Midbrain (tissue), 1 donor: ENCODE measurements at regions not wholly inside any gene's neighbourhood (a gene's known extent, or its start where the extent isn't known, plus 50 kb on each side); places are given as distances from the start of the nearest gene placed in this dataset.

ENCODE experiments used
- DNase-seq: peaks from one replicate; lab custom pipeline; 2025; lab: John Stamatoyannopoulos, UW

DNA sequence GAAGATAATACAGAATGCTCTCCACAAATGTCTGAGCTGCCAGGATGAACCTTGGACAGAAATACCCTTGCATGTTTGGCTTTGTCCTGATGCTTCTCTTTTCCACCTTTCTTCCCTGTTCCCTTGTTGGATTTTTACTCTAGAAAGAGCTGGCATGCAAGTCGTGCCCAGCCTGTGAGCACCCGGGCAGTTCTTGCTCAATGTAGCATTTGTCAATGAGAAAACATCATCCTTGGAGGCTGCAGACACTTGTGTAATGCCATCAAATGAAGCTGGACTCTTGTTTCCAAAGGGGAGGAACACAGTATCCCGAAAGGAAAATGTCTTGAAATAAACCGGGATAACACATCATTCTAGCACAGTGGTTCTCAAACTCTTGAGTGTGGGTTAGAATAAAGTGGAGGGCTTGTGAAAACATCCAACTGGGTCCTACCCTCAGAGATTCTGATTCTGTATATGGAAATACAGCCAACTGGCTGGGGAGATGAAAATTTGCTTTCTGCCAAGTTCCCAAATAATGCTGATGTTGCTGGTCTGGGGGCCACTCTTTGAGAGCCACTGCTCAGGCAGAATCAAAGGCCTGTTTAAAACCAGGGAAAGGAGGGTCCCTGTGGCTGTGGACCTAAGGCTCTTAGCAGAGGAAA, 237.2 kb downstream of the SPATA18 start:
- DNase-seq = no peak

DNA sequence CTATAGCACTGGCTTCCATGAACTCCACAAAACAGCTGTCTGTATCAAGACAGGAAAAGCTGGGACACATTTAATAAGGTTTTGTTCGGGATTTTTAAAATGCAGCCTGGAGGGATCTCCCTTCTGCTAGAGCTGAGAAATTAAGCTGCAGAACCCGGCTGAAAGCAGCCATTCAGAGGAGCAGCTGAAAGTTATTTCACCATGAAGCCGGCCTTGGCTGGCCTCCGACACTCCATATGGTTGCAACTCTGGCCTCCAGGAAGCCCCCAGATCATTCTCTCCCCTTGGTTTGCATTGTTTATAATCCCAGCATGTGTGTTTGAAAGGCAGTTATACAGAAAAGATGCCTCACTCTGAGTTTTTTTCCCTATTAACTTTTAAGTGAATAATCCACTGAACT, 239.4 kb downstream of the SPATA18 start:
- DNase-seq = no peak

DNA sequence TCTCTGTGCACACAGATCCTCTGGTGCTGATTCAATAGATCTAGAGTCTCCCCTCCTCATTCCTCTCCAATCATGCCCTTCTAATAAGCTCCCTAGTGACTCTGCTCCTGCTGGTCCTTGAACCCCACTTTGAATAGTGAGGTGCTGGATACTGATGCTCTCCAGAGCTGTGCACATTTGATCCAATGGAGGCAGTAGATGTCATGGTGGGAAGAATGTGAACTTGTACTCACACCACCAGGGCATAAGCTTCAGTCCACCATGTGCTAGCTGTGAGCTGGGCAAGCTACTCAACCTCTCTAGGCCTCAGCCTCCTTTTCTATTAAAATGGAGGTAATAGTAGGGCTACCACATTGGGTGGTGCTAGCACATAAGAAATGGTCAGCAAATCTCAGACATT, 241.1 kb downstream of the SPATA18 start:
- DNase-seq = no peak

DNA sequence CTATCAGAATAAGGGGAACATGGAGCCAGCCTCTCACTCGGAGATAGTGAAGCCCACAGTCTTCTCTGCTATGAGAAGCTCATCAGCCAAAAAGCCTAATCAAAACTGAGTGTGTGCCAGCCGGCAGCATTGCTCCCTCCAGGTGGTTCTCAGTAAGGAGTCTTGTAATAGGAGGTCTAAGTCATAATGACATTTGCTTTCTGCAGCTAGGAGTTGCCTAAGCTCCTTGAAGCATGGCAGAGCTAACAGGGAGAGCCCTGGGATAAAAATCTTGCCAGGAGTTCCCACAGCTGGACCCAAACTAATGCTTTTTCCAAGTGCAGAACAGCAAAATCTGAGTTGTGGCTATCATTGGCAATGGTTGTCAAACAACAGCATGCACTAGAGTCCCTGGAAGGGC, 245.2 kb downstream of the SPATA18 start:
- DNase-seq = no peak

DNA sequence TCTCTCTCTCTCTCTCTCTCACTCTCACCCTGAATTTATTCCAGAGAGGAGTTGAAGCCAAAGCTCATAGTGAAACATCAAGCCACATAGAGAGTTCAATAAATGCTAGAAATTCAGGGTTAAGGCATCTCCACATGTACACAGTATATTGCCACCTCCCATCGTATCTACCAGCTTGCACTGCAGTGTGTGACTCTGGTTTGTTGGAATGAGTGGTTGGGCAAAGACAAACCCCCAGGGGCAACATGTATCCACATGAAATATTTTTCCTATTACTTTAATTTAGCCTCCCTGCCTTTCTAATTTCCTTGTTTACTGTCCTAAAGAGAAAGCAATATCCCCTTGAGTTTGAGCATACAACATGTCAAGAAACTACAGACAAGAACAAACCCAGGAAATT, 247.3 kb downstream of the SPATA18 start:
- no peak for DNase-seq

DNA sequence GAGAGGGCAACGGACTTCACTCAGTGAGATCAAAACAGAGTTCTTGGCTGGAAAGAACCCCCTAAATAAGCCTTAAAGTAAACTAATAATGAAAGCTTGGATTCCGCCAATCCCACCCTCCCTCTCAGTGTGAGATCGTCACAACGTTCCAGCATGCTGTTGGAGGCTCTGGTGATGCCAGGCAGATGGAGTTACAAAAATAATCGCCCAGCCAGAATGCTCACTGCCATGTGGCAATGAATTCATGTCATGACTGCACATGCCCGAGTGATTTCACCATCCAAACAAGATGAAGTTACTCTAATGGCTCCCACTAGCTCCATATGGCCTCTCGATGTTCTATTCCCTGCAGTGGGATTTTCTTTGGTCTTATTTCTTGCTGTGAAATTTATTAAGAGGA, 248.0 kb downstream of the SPATA18 start:
- no peak for DNase-seq

DNA sequence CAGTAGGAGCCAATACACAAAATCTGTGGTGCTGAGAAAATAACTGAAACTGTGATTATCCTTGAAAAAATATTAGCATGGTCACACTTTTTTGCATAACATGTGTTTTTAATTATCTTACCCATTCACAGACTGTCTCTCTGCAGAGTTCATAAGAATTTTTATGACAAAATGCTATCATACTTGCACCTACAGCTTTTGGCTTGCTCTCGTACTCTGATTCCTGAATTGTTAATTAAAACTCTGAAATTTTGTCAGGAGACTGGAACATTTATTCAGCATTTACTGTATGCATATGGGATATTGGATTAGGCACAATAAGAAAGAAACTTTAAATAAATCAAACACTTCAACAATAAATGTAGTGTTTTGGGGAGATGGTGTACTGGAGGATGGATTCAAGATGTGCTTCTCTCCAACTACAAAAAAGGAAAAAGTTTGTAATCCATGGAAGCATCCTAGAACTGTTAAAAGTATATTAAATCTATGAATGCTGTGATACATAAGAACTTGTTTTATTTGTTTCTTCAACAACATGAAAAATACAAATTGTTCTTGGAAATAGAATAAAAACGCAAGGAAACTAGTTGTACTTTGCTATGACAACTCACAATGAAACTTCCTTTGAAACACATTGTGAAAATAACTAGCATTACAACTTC, 260.5 kb downstream of the SPATA18 start:
- no peak for DNase-seq

DNA sequence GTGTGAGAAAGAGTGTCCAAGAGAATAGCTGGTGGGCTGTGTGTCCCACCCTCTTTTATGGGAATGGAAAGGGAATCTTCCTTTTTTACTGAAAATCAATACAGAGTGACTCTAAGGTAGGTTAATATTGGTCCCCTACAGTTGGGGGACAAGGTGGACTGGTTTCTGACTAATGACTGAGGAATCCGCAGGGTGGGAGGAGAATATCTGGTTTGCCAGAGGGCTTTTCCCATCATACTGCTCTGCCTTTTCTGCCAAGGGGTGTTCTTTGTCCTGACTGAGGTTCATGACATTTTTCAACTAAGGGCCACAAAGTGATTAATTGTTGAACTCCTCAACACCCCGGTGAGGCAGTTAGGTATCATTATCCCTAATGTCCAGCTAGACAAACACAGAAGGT, 261.6 kb downstream of the SPATA18 start:
- DNase-seq = no peak

DNA sequence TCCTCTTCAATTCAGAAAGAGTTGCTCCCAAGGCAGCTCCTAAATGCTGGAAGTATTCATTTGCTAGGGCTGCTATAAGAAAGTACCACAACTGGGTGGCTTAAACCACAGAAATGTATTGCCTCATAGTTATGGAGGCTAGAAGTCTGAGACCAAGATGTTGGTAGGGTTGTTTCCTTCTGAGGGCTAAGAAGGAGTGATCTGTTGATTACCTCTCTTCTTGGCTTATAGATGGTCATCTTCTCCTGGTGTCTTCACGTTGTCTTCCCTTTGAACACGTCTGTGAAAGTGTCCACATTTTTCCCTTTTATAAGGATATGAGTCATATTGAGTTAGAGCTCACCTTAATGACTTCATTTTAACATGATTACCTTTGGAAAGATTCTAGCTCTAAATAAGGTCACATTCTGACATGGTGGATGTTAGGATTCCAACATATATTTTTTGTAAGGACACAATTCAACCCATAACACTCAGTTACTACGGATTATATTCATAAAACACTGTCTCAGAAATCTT, 266.3 kb downstream of the SPATA18 start:
- DNase-seq = no peak

DNA sequence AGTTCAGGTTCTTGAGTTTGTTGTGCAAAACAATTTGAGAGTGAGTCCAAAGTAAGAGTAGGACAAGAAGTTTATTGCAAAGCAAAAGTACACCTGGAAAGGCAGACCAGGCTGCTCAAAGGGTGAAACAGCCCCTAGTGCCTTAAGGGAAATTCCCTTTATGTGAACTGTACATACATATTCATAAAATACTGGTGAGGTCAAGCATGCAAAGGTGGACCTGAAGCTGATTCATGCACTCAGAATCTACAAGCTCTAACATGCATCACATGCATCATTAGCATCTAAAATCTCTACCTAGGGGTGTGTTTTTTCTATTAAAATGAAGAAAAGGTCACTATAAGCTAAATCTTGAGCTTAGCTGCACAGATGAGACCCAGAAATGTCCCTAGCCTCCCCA, 266.9 kb downstream of the SPATA18 start:
- no peak for DNase-seq

DNA sequence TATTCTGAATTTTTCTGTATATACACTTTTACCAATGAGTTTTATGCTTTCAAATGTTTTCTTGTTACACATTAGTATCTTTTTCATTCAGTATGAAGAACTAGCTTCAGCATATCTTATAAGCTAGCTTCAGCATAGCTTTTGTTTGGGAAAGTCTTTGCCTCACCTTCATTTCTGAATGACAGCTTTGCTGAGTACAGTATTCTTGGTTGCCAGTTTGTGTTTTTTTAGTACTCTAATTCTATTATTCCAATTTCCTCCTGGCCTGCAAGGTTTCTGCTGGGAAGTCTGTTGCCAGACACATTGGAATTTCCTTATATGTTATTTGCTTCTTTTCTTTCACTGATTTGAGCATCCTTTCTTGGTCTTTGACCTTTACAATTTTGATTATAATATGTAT, 278.8 kb downstream of the SPATA18 start:
- DNase-seq = no peak

DNA sequence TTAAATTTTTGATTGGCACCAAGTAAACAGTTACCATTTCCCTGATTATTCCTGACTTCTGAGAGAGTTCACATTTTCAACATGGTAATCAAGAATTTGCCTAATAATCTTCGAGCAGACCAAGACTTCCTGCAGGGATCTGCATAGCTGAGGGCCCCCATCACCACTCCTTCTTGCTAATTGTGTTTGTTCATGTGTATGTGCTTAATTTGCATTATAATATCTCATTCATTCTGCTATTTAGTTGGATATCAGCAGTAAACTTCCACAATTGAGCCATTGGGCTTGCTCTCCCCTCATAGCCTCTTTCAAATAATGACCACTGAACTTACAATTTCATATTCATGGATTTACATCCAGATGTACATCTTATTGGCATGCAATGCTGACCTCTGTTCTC, 292.5 kb downstream of the SPATA18 start:
- DNase-seq = no peak

DNA sequence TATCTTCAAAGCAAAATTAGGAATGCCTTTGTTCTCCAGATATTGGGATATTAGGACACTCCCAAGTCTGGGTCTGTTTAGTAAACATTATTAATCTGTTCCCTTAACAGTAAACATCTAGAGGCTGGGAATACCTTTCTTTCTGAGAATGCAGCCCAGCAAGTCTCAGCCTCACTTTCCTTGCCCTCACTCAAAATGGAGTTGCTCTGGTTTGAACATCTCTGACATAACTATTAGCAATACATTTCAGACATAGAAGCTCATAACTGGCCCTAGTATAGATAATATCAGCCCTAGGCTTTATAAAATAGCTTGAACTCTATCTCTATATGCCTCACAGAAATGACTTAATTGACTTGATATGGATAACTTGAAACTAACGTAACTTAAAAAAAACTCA, 299.8 kb downstream of the SPATA18 start:
- no peak for DNase-seq

DNA sequence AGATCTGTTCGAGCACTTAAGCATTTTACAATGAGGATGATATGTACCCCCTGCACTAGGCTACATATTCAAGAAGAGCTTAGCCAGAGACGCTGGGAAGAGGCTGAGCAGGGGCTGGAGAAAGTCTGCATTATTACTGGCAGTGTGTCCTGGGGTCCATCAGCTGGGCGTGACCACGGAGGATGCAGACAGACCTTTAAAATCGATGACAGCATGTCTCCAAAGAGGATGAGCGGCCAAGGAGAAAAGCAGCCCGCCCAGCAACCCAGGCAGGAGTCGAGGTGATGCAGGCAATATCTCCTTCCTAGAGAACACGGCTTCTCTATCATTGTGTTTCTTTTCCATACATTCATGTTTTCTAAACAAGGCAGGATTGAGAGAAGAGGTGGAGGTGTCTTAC, 300.7 kb downstream of the USP46 start:
- no peak for DNase-seq

DNA sequence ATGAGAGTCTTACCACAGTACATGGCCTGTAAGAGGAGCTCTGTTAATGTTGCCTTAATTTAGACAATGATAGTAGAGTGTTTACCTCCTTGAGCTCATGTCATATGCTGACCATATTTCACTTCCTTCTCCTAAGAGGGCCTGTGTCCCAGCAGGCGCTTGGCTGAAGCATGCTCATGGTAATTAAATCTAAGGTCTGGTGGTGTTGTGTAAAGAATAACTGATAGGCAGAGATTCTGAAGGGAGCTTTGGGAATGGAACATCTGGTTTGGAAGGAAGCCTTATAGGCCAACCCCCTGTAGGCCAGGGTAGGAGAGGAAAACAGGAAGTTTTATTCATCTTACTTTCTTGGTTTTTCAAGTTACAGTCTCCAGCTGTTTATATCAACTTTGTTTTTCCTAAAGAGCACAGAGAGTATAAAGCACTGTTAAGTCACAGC, 300.2 kb downstream of the USP46 start:
- DNase-seq = no peak

DNA sequence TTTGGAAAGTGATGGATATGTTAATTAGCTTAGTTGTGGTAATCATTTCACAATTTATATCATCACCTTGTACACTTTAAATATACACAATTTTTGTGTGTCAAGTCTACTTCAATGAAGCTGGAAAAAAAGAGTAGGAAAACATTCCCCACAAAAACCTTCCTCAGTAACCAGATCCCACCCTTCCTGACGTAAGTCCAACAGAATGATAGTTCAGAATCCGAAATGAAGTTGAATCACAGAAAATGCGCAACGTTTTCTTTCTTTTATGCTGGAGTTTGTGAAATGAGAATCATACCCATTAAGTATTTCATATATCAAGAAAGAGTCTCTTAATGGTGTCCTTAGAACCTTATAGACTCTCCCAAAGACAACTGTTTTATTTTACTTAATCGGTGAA, 292.9 kb downstream of the USP46 start:
- no peak for DNase-seq

DNA sequence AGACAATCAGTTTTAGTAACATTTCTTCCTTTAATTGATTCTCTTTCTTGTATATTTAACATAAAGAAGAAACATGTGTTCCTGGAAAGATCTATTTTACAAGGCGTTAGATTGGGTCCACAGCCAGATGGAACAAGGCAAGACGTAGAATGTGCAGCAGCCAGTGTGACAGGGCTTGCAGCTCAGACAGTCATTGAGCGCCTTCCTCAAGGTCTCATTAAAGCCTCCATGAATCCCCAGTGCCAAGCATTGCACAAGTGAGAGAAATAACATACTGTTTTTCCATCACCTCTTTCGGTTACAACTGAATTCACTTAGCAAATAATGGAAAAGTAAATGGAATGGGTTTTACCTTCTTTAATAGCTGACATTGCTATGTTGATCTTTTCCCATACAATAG, 292.5 kb downstream of the USP46 start:
- DNase-seq = no peak

DNA sequence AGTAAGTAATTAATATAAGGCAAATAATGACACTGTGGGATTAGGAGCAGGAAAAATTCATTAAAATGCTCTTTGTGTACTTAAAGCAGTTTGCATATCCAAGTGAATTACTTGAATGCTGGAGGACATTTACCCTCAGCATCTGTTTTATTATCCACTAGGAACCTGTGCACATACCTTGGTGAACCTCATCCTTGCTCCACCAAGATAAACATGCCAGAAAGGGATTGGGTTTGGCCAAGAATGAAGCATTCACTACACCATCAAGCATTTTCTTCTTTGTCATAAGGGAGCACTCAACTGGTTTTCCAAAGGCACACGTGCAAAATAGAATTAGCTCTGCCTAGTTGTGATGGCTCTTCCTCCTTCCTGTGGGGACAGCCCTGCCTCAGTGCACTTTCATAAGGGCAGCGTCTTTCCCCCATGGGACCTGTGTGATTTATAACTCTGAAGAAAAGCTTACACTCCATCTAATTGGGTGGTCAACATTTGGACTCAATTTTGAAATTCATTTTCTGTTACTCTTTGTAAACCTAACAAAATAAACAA, 291.7 kb downstream of the USP46 start:
- no peak for DNase-seq

DNA sequence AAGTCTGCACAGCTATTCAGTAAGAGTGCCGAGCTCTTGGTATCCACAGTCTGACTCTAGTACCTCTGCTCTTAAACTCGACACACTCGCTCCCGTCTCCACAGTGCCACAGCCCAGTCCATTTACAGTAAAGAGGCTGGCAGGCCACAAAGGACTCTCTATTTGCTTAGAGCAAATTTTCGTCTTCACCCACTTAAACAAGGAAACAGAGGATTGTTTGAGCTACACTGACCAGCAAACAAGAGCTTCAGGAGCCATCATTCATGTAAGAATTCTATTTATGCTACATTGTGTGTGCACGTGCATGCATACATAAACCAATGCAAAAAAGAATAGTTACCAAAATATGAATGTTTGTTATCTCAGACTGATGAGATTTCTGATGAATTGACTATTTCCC, 290.2 kb downstream of the USP46 start:
- no peak for DNase-seq

DNA sequence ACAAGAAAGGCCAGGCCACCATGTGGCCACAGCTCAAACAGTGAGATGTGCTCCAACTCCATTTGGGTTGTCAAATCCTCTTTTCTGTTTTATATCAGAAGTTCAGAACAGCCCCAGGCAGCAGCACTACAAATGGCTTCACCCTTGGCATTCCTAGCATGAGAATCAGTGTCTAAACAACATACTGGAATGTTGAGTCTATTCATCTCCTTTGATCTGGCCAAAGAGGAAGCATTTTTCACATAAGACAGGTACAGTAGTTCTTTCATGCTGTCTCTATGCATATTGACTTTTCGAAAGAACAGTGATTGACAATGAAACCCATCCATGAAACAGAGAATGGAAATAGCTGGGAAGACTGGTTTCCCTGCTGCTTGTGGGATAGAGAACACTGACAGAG, 289.5 kb downstream of the USP46 start:
- no peak for DNase-seq

DNA sequence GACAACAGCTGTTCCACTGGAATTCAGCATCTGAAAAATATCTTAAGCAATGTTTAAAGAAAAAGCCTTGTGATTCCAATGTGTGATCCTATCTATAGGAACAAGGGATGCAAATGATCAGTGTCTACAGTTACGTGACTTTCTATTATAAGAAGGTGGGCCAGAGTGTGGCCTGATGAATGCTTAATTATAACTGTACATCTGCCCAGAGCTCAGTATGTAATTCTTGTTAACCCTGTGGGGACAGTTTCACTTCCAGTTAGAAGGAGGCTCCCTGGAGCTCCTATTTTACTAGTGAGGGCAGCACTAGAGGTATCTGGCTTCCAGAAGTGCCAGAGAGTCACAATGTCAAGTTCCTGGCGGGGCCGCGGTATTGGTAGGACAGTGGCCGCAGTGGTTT, 288.5 kb downstream of the USP46 start:
- no peak for DNase-seq

DNA sequence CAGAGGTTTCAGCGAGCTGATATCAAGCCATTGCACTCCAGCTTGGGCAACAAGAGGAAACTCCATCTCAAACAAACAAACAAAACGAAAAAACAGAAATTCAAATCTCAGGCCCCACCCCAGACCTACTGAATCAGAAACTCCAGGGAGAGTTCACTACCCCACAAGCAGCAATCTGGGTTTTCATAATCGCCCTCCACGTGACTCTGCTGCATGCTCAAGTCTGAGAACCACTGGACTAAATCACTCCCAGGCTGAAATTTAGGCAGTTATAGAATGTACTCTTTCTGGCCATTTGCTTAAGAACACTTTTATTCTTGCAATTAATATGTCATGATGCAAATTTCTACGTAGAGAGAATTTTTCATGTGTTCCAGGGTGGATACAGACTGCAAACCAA, 287.3 kb downstream of the USP46 start:
- DNase-seq = no peak

DNA sequence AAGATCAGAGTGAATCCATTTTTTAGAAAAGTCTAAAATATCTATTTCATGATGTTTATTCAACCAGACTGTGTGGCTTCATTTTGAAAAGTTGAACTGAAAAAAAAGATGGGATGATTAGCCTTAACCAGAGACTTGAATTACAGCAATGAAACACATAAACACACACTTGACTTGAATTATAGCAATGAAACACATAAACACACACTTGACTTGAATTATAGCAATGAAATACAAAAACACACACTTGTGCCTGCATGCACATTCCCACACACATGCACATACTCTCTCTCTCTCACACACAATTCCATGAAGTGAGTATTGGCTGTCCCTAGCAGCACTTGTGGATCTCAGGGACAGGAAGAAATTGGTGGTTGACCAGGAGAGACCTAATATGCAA, 286.8 kb downstream of the USP46 start:
- DNase-seq = no peak

DNA sequence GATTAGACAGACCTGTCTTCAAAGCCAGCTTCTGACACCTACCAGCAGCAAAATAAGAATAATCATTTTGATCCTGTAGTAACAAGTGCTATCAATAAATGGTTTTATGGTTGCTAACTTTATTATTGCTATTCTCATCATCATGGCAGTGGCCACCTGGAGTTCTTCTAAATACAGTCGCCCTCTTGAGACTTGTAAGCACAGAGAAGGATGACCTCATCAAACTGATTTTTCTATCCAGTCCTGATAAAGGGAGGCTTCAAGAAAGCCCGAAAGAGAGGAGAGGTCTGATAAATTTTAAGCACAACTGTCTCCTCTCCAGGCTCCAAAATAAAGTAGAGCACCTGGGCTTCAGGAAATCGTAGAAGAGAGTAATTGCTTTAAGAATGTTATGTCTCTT, 286.4 kb downstream of the USP46 start:
- DNase-seq = no peak
